BJ (cell line): ENCODE measurements at regions not wholly inside any gene's neighbourhood (a gene's known extent, or its start where the extent isn't known, plus 50 kb on each side); places are given as distances from the start of the nearest gene placed in this dataset.

ENCODE experiments used
- CTCF ChIA-PET: fragments of 350-600 bp; formaldehyde crosslinking; extraction: SDS; loops from one replicate; lab custom pipeline; 2021; ENCODE audit warnings: antibody characterized with exemption, inconsistent platforms; lab: Yijun Ruan, JAX
- POLR2A ChIA-PET: fragments of 300-600 bp; sonication (Branson Sonifier 250); formaldehyde crosslinking; extraction: SDS; loops from one replicate; lab custom pipeline; 2021; ENCODE audit warnings: antibody characterized with exemption; lab: Charles Lee
- DNase-seq: peaks from one replicate; pipeline ENCODE4 v3.0.0-alpha.2; 2011; ENCODE audit warnings: low read depth
- H3K27me3 ChIP-seq: 2 replicates; pipeline ENCODE4 v1.6.0; 2011; ENCODE audit warnings: low read length; ENCODE audit not compliant: control insufficient read depth, insufficient read depth
- H3K36me3 ChIP-seq: 2 replicates; pipeline ENCODE4 v1.5.1; 2011; ENCODE audit warnings: low read length; ENCODE audit not compliant: control insufficient read depth, insufficient read depth
- H3K4me3 ChIP-seq: 2 replicates; pipeline ENCODE4 v1.5.1; 2011; ENCODE audit warnings: low read depth, mild to moderate bottlenecking, control low read depth, low read length
- TF ChIP-seq, protein P1 (sequence below): IDR thresholded peaks from 2 replicates; pipeline ENCODE4 v1.5.1; 2011; ENCODE audit warnings: low read depth, mild to moderate bottlenecking, control low read depth, inconsistent platforms, low read length, moderate library complexity; ENCODE audit not compliant: insufficient read depth

DNA sequence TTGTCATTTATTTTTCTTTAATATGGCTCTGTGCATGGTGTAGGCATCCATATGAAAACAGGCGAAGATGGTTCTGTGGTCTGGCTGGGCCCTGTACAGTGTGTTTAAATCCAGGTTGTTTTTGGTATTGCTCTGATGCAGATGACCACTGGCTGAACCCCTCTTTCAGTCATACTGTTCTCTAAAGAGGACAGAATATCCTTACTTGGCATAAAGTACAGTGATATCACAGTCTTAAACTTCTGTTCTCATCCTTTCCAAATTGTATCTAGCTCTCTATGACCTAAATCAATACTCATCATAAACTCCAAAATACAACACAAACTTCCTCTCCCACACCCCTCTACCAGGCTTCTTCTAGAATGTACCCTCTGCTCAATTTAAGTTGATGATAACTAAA lies 252.7 kb upstream of the FAR2 start:
- Histone ChIP-seq H3K4me3 (no peak overlapping the region), H3K36me3 (no peaks in the 10 kb centered on the region), H3K27me3 (no peaks in the 10 kb centered on the region)
- no peak for DNase-seq
- CTCF ChIA-PET = no interaction called here
- POLR2A ChIA-PET = no interaction called here
- TF ChIP-seq, protein P1, sequence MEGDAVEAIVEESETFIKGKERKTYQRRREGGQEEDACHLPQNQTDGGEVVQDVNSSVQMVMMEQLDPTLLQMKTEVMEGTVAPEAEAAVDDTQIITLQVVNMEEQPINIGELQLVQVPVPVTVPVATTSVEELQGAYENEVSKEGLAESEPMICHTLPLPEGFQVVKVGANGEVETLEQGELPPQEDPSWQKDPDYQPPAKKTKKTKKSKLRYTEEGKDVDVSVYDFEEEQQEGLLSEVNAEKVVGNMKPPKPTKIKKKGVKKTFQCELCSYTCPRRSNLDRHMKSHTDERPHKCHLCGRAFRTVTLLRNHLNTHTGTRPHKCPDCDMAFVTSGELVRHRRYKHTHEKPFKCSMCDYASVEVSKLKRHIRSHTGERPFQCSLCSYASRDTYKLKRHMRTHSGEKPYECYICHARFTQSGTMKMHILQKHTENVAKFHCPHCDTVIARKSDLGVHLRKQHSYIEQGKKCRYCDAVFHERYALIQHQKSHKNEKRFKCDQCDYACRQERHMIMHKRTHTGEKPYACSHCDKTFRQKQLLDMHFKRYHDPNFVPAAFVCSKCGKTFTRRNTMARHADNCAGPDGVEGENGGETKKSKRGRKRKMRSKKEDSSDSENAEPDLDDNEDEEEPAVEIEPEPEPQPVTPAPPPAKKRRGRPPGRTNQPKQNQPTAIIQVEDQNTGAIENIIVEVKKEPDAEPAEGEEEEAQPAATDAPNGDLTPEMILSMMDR = no peak

DNA sequence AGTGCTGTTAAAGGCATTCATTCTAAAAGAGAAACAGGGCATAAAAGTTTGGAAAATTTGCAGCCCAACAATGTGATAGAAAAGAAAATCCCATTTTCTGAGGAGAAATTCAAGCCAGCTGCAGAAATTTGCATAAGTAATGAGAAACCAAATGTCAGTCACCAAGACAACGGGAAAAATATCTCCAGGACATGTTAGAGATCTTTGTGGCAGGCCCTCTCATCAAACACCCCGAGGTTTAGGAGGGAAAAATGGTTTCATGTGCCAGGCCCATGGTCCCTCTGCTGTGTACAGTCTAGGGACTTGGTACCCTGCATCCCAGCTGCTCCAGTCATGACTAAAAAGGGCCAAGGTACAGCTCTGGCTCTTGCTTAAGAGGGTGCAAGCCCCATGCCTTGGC lies 251.0 kb upstream of the FAR2 start:
- CTCF ChIA-PET = interaction anchor here (1.0 kb wide), 1 partner anchor 26 kb away, joined by 3 read pairs; no protein-coding TSS in a partner anchor

DNA sequence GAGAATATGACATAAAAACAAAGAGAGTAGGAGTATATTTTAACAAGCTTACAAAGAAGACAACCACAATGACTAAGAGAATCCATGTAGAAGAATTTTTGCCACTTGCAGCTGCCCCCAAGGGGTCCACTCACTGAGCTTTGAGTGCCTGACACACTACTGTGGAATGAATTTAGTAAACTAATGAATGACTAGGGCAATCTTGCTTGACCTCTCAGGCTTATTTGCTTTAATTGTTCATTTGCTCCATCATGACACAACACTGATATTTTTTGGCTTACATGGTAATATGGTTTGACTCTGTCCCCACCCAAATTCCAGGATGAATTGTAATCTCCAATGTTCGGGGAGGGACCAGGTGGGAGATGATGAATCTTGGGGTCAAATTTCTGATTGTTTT lies 249.1 kb upstream of the FAR2 start:
- DNase-seq = peak; percentile 95
- H3K4me3 ChIP-seq = no peak overlapping the region
- ChIA-PET CTCF (no interaction called here), POLR2A (no interaction called here)
- H3K27me3 ChIP-seq = no peaks in the 10 kb centered on the region
- TF ChIP-seq, protein P1 = no peak
- H3K36me3 ChIP-seq = no peaks in the 10 kb centered on the region

More for the DNA sequence above, 251.0 kb upstream of the FAR2 start:
- no peak overlapping the region for H3K4me3 ChIP-seq
- TF ChIP-seq, protein P1 = no peak
- no peaks in the 10 kb centered on the region for H3K36me3 ChIP-seq
- no peaks in the 10 kb centered on the region for H3K27me3 ChIP-seq
- DNase-seq = no peak
- POLR2A ChIA-PET = no interaction called here

DNA sequence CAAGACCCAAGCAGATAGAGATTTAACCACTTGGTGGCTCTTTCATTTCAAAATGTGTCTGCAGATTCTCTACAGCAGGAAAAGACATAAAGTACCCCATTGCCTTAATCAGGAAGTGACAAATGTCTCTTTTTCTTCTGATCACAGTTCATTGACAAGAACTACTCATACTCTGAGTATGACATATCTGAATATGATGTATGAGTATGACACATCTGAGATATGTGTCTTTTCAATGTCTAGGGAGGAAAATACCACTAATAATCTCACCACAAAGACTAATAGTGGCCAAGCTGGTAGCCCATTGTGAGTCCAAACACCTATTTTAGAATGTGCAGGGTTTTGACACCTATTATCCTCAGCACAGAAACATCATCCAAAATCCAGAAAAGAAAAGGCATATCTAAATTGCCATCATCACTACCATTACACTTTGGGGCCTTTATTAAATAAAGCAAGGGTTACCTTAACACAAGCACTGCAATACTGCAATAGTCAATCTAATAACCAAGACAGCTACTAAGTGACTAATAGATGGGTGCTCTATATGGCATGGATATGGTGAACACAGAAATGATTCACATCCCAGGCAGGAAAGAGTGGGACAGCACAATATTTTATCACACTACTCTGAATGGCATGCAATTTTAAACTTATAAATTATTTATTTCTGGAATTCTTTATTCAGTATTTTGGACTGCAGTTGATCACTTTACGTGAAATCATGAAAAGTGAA lies 243.7 kb upstream of the FAR2 start:
- no peak for DNase-seq
- H3K27me3 ChIP-seq = no peaks in the 10 kb centered on the region
- no peak overlapping the region for H3K4me3 ChIP-seq
- H3K36me3 ChIP-seq = no peaks in the 10 kb centered on the region
- CTCF ChIA-PET = no interaction called here
- POLR2A ChIA-PET = no interaction called here
- TF ChIP-seq, protein P1 = no peak

DNA sequence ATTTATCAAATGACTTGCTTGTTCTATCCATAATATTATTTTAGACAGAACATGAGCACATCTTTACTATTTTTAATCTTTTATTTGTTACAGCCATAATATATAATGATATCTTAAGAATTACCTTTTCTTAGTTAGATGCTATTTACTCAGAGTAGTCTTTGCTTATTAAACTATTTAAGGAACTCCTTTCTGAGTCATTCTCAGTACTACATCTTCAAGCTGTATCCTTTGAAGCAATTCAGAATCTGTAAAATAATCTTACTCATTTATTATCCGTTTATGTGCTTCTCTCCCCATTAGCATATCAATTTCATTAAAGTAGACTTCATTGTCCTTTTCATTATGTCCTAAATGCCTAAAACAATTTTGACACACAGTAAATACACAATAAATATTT lies 240.4 kb upstream of the FAR2 start:
- ChIA-PET CTCF (interaction anchor here (1.2 kb wide), 1 partner anchor 36 kb away, joined by 3 read pairs; no protein-coding TSS in a partner anchor), POLR2A (interaction anchor here (0.5 kb wide), 1 partner anchor 15 kb away, joined by 3 read pairs; no protein-coding TSS in a partner anchor)
- Histone ChIP-seq H3K27me3 (no peaks in the 10 kb centered on the region), H3K4me3 (no peak overlapping the region), H3K36me3 (no peaks in the 10 kb centered on the region)
- TF ChIP-seq, protein P1 = no peak
- no peak for DNase-seq
